Keratinocyte (primary cell): ENCODE measurements at regions not wholly inside any gene's neighbourhood (a gene's known extent, or its start where the extent isn't known, plus 50 kb on each side); places are given as distances from the start of the nearest gene placed in this dataset.

Experiments
- DNase-seq: peaks from one replicate; pipeline ENCODE4 v3.0.0-alpha.2; 2011; ENCODE audit warnings: low read depth, missing footprints, low spot score
- FAIRE-seq: peaks from 2 replicates; lab custom pipeline; 2011; peaks lifted over from hg19 to GRCh38; lab: Jason Lieb, UNC
- H2AFZ ChIP-seq: 2 replicates; pipeline ENCODE4 v1.6.0; 2012; ENCODE audit warnings: low read length, control low read depth, inconsistent platforms; ENCODE audit not compliant: control insufficient read depth
- H3K27ac ChIP-seq: 2 replicates; pipeline ENCODE4 v1.5.1; 2011; ENCODE audit warnings: low read length; ENCODE audit not compliant: control insufficient read depth, insufficient read depth
- H3K27me3 ChIP-seq: 3 replicates; pipeline ENCODE4 v1.6.0; 2011; ENCODE audit warnings: low read length; ENCODE audit not compliant: control insufficient read depth, insufficient read depth; ENCODE audit errors: extremely low read depth
- H3K36me3 ChIP-seq, 2 experiments: 2 replicates in 1 of 2; 3 replicates in 1 of 2; pipeline ENCODE4 v1.5.1; 2011; ENCODE audit warnings: low read length in 2 of 2, mild to moderate bottlenecking in 1 of 2; ENCODE audit not compliant: control insufficient read depth in 2 of 2, insufficient read depth in 2 of 2; ENCODE audit errors: extremely low read depth in 1 of 2
- H3K4me1 ChIP-seq: 3 replicates; pipeline ENCODE4 v1.5.1; 2011; ENCODE audit warnings: low read length; ENCODE audit not compliant: control insufficient read depth, insufficient read depth; ENCODE audit errors: extremely low read depth
- H3K4me2 ChIP-seq: 3 replicates; pipeline ENCODE4 v1.6.0; 2011; ENCODE audit warnings: low read depth, low read length; ENCODE audit not compliant: control insufficient read depth, insufficient read depth; ENCODE audit errors: extremely low read depth
- H3K4me3 ChIP-seq, 3 experiments: fragments of 200-600 bp in 1 of 3; sonication (generic) in 1 of 3; 2 replicates in 2 of 3; 3 replicates in 1 of 3; pipeline ENCODE4 v1.5.1; 2011 to 2016; ENCODE audit warnings: low read length in 3 of 3, mild to moderate bottlenecking in 3 of 3, control low read depth in 2 of 3, inconsistent platforms in 1 of 3, low read depth in 1 of 3, mixed read lengths in 1 of 3, mixed run types in 1 of 3, moderate library complexity in 1 of 3; ENCODE audit not compliant: control insufficient read depth in 2 of 3, insufficient read depth in 2 of 3; ENCODE audit errors: extremely low read depth in 1 of 3
- H3K79me2 ChIP-seq: 2 replicates; pipeline ENCODE4 v1.6.0; 2012; ENCODE audit warnings: low read length; ENCODE audit not compliant: control insufficient read depth, insufficient read depth
- H3K9ac ChIP-seq: 3 replicates; pipeline ENCODE4 v1.6.0; 2011; ENCODE audit warnings: low read length; ENCODE audit not compliant: control insufficient read depth, insufficient read depth; ENCODE audit errors: extremely low read depth
- H3K9me1 ChIP-seq: 3 replicates; pipeline ENCODE4 v1.6.0; 2011; ENCODE audit warnings: low read length; ENCODE audit not compliant: control insufficient read depth, insufficient read depth; ENCODE audit errors: extremely low read depth
- H3K9me3 ChIP-seq: 2 replicates; pipeline ENCODE4 v1.5.1; 2012; ENCODE audit warnings: low read depth, low read length; ENCODE audit not compliant: control insufficient read depth
- H4K20me1 ChIP-seq: 3 replicates; pipeline ENCODE4 v1.6.0; 2011; ENCODE audit warnings: low read length; ENCODE audit not compliant: control insufficient read depth, insufficient read depth; ENCODE audit errors: extremely low read depth
- EZH2 ChIP-seq: IDR thresholded peaks from one replicate; pipeline ENCODE4 v1.6.1; 2012; ENCODE audit warnings: inconsistent platforms, mild to moderate bottlenecking, low read length, moderate library complexity
- dilution Hi-C: fragments of 300-500 bp; cut with MboI; formaldehyde crosslinking; loops from one replicate; pipeline ENCODE4 v1.7.0; 2020; ENCODE audit warnings: low sequenced_read_pairs; ENCODE audit not compliant: extremely low pct_ligation_motif_present
- TF ChIP-seq, protein P1 (sequence below), 3 experiments: IDR thresholded peaks in 1 of 3; conservative IDR thresholded peaks in 1 of 3; optimal IDR thresholded peaks in 1 of 3; 2 replicates in 2 of 3; 3 replicates in 1 of 3; pipeline versions ENCODE3 to v1.5.1; 2011; ENCODE audit warnings: low read length in 3 of 3, mild to moderate bottlenecking in 3 of 3, moderate library complexity in 2 of 3, control low read depth in 1 of 3, inconsistent platforms in 1 of 3; ENCODE audit not compliant: insufficient read depth in 2 of 3; ENCODE audit errors: extremely low read depth in 1 of 3

DNA sequence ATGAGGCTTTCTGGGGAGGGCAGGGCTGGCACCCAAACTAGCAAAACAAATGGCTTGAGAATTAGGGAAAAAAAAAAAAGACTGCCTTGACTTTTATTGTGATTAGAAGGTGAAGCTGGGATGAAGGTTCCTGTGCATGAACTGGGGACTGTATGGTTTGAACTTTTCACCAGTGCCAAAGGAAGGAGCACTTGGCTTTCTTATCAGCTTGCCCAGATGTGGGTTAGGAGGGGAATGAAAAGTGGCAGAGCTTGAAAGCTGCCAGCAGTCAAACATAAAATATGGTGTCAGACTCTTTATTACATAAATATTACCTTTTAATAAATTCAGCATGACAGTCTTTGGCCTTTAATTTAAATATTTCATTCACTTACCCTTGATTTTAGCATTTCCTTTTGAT lies 182.5 kb downstream of the PSAT1 start:
- Histone ChIP-seq H3K4me3 (no peak overlapping the region), H3K9ac (no peak overlapping the region), H4K20me1 (no peaks in the 10 kb centered on the region), H3K79me2 (no peaks in the 10 kb centered on the region), H3K27ac (no peak overlapping the region), H3K9me1 (no peaks in the 10 kb centered on the region), H3K27me3 (no peaks in the 10 kb centered on the region), H3K36me3 (no peaks in the 10 kb centered on the region), H3K4me1 (no peaks in the 10 kb centered on the region), H3K4me2 (no peak overlapping the region), H2AFZ (no peak overlapping the region), H3K9me3 (no peaks in the 10 kb centered on the region)
- no peak for FAIRE-seq
- no peak for TF ChIP-seq EZH2
- TF ChIP-seq, protein P1, sequence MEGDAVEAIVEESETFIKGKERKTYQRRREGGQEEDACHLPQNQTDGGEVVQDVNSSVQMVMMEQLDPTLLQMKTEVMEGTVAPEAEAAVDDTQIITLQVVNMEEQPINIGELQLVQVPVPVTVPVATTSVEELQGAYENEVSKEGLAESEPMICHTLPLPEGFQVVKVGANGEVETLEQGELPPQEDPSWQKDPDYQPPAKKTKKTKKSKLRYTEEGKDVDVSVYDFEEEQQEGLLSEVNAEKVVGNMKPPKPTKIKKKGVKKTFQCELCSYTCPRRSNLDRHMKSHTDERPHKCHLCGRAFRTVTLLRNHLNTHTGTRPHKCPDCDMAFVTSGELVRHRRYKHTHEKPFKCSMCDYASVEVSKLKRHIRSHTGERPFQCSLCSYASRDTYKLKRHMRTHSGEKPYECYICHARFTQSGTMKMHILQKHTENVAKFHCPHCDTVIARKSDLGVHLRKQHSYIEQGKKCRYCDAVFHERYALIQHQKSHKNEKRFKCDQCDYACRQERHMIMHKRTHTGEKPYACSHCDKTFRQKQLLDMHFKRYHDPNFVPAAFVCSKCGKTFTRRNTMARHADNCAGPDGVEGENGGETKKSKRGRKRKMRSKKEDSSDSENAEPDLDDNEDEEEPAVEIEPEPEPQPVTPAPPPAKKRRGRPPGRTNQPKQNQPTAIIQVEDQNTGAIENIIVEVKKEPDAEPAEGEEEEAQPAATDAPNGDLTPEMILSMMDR (optimal IDR thresholded peaks at IDR 0.05 in 1 of 3, IDR thresholded peaks at IDR 0.05 in 1 of 3, conservative IDR thresholded peaks at IDR 0.05 in 1 of 3; ENCODE audit: extremely low read depth in 1 of 3, insufficient read depth in 2 of 3, low read length in 3 of 3), result no peak
- no peak for DNase-seq
- dilution Hi-C loops, result no loop called here

DNA sequence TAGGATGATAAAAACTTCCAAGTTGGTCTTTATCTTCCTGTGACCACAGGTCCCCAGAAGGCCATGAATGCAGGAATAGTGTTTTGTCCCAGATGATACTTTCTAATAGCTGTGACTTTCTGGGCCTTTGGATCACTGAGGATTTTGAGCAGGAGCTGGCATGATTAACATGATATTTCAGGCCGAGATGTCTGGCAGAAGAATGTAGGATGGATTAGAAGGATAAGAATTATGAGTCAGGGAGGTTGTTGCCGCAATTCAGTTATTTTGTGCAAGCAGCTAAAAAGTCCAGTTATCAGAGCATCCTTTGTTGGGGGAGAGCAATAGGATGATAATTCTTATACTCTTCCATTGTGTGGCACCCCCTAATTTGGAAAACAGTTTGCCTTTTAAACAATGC lies 189.7 kb downstream of the PSAT1 start:
- no peaks in the 10 kb centered on the region for H3K9me1 ChIP-seq
- no peak for FAIRE-seq

More for the DNA sequence above, 189.7 kb downstream of the PSAT1 start:
- Histone ChIP-seq H3K9ac (no peak overlapping the region), H3K4me3 (no peak overlapping the region), H3K79me2 (no peaks in the 10 kb centered on the region), H3K27me3 (no peaks in the 10 kb centered on the region), H3K36me3 (no peaks in the 10 kb centered on the region), H3K4me1 (no peaks in the 10 kb centered on the region), H3K27ac (no peak overlapping the region), H4K20me1 (no peaks in the 10 kb centered on the region), H3K4me2 (no peak overlapping the region), H3K9me3 (no peaks in the 10 kb centered on the region), H2AFZ (no peak overlapping the region)
- no peak for DNase-seq
- dilution Hi-C loops, result no loop called here
- TF ChIP-seq EZH2, result no peak
- TF ChIP-seq, protein P1 (optimal IDR thresholded peaks at IDR 0.05 in 1 of 3, IDR thresholded peaks at IDR 0.05 in 1 of 3, conservative IDR thresholded peaks at IDR 0.05 in 1 of 3; ENCODE audit: extremely low read depth in 1 of 3, insufficient read depth in 2 of 3, low read length in 3 of 3), result no peak
